Left renal pelvis (tissue), 4 donors: ENCODE measurements at regions not wholly inside any gene's neighbourhood (a gene's known extent, or its start where the extent isn't known, plus 50 kb on each side); places are given as distances from the start of the nearest gene placed in this dataset.

Experiments
- DNase-seq, 4 donors: peaks; one replicate each; pipeline ENCODE4 v3.0.0-alpha.2; 2013; ENCODE audit warnings: low read depth in 4 of 4, low spot score in 3 of 4

DNA sequence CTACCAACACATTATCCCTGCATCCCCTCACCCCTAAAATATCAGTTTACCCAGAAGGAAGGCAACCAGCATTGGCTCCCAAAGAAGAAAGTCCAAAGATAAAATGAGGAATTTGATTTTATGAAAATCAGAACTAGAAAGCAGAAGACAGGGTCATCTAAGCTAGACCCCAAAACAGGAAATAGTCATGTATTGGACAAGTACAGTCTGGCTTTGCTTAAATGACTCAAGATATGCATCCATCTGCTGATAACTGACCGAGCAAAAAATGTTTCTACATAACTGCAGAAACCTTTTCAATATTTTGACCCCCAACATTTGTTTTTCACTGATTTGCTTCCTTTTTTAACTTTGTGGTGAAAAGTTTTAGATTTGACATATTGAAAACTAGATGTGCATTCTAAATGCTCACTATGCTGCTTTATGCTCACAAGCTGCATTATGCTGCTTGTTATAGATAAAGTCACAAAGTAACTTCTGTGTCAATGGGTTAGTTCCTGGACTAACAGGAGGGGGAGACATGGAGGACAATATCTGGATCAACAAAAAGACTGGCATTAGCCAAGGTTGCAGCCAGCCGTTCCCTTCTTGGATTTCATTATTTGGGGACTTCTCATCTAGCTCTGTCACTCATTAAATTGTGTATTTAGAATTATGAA, 227.0 kb downstream of the INHBA start:
- no peak for DNase-seq

DNA sequence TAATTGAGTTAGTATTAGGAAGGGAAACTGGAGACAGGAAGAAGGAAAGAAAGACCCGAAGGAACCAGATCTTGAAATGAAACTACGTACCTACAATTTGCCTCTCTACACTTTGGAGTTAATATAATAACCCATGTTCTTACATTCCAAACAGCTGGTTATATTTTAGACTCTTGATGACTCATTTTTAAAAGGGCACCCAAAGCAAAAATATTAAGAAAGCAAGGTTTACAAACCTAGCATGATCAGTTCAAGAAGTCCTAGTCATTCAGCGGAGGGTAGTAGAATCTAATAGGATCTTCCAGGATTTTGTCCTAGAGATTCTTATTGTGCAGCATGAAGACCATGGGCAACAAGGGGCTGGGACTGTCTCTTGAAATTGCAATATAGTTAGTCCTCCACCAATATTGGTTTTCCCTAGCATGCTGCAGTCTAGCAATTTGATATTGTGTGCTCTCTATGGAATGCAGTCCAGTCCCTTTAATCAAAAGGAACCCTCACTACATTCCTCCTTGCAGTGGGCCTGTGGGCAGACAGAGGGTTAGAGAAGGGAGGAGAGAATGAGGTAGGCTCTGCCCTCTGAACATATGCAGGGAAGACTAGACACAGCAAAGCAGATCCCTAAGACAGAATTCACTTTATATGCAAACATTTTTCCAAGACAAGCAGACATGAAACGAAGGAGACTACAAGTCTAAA, 230.3 kb downstream of the INHBA start:
- no peak for DNase-seq

DNA sequence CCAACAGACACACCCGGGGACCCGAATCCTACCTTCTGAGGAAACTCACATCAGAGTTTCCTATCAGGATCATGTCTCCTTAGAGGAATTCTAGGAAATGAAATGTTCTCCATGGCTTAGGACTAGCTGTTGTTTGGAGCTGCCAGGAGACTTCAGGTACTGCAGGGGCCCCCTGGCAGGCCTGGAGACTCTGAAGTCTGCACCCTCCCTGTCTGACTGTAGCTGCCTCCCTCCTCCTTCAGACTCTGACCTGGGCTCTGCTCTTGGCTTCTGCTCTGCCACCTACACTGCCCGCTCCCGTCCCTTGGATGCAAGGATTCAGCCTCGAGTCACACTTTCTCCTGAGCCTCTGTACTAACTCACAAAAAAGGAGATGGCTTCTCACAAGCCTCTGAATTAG, 232.8 kb downstream of the INHBA start:
- no peak for DNase-seq

DNA sequence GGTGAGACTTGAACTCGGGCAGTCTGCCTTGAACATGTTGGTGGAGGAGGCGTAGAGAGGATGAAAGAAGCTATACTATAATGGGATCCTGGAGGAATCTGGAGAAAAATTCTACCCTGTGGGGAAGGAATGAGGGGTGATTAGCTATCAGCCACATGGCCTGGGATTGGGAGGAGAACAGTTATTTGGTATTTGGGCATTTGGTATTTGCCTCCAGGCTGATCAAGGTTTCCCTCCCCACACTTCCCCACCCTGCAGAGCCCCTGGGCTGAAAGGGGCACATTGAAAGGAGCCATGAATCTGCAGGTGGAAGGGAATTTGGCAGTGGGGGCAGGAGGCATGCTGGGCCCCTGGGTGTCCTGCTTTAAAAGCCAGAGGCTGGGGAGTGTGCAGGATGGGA, 235.3 kb downstream of the INHBA start:
- no peak for DNase-seq

DNA sequence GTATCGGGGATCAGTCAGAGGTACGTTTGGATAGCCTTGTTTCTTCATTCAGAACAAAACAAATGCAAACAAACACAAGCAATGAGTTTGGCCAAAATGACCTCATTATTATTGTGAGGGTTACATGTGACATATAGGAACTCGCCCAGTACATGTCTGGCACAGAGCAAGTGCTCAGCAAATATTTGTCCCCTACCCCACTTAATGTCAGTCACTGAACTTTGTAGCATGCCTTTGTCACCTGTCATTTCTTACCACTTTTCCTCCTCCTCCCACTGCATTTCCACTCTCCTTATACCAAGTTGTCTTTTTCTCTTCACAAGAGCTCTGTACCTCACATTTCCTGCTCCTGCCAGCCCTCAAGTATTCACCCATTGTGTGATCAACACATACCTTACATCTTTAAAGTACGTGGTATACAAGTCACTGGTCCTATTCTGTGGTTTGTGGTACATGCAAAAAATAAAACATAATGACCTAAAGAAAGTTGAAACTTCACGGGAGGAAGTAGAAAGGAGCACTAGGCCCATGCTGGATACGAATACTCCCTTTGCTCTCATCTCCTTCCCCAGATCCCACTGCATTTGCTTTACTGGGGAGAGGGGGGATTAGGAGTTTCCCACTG, 236.0 kb downstream of the INHBA start:
- no peak for DNase-seq

DNA sequence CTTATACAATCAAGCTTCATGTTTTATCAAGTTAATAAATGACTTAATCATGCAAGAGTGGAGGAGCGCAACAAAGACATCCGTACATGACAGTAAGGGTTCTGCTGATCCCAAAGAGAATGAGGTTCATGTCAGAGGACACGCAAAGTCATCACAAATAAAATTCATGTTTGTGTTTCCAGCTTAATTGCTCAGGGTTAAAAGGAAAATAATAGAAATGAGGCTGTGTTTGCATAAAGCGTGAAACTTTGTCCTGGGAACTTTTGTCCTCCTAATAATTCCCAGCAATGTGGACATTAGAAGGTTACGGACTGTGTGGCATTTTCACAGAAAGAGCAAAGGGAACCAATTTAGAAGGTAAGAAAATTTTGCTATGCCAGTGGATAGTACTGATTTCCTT, 237.3 kb downstream of the INHBA start:
- no peak for DNase-seq

DNA sequence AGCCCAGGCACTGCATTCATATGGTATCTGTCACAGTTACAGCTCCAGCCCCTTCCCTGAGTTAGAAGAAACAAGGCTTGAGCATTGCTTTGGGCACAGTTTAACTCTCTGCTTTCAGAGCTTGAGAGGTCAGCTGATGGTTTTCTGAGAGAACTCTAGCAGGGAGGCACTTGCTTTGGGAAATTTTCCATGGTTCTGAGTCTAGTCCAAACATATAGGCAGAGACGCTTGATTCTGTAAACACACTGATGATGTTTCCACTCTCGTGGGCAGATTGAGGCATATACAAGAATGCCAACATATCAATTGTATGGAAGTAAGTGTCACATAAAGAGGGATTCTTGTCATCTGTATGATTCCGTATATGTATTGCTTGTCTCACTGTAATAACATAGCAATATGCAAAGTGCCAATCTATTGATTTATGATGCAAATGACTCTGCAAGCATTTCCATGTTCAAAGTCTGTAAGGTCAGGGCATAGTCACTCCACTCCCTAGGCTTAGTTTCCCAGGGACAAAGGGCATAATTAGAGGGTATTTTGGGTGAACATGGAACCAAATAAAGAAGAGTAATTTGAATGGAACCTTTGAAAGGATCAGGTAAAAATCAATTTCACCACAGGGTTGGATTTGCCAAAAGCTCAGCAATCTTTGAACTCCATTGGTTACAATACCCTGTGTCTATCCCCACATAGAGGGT, 239.0 kb downstream of the INHBA start:
- DNase-seq, result no peak

DNA sequence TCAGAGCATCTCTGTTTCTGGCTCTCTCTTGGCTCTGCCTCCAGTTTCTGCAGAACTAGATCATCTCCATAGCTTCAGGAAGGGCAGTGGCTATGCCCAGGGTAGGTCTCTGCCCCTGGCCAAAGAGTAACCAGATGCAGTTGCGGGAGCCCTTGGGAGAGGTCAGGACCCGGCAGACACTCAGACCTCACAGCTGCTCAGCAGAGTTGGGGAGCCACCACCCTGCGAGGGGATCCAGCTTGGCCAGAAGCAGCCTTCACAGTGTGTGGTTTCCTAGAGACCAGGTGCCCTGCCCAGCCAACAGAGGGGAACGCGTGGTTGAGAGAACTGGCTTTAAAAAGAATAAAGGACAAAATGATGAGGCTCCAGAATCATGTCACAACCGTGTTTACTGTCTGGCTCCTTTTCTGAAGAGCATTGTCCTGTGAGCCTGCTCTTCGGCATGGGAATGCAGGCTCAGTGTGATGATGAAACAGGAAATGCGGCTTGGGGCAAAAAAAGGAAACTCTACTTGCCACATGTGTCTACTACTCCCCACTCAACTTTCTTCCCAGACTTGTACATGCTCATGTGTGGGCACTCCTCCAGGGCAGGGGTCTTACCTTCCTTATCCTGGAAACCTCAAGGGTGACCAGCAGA, 243.1 kb downstream of the INHBA start:
- no peak for DNase-seq

DNA sequence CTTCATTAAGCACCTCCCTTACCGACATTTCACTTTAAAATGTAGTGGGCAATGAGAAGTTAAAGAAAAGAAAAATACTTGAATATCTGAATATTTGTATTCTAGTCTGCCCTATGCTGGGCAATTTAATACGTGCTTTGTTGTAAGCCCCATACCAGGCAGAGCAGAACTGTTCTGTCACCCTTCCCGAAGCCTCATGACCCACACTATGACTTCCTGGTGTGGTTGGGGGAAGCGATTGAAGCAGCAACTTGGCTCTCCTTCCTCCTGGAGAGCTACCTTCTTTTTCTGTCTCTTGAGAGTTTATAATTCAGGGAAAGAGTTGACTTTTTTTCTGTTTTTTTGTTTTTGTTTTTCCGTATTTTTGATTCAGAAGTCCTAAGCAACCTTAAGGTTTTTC, 243.7 kb downstream of the INHBA start:
- no peak for DNase-seq

DNA sequence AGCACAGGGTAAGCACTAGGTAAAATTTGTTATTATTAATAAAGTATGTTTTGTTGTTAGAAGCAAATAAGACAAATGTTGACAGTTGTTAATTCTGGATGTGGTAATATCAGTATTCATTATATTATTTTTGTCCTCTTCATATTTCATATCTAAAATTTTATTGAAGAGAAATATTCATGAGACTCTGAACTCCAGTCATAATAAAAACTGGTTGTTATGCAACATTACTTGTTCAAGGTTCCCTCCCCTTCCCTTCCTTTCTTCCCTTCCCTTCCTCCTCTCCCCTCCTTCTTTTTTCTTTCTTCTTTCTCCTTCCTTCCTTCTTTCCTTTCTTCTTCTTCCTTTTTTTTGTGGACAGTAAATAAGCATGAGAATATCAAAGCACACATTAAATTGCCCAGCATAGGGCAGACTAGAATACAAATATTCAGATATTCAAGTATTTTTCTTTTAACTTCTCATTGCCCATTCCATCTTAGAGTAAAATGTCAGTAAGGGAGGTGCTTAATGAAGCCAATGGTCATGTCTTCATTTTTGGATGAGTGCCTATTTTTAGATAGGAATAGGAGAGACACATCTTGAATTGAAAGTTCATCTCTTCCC, 245.0 kb downstream of the INHBA start:
- DNase-seq, result no peak

DNA sequence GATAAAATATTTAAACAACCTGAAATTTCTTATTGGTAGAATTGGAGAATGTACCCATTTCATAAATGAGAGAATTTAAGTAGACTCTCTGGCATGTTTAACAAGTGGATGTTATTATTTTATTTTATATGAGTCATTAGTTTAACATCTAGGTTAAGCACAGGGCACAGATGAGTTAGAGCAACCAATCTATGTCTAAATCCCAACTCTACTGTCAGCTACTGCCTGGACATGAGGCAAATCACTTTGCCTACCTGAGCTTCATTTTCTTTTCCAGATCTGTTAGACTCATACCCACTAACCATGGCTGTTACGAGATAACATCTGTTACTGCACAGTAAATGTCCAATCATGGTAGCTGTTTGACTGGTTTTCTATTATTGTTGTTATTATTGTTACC, 251.1 kb downstream of the INHBA start:
- DNase-seq, result no peak

DNA sequence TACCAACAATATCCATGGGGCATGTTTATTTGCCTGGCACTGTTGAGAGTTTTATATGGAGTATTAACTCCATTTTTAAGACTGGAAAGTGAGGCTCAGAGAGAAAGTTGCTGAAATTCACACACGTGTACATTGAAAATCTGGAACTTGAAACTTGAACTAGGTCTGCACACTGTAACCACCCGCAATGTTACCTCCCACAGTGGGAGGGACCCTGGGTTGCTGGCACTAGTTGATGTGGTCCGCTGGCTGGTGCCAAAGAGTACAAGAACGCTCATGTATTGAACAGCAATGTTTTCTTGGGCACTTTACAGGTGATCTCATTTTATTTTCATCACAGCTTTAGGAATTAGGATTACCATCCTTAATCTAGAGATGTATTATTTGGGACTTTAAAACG, 253.2 kb downstream of the INHBA start:
- DNase-seq, result no peak

DNA sequence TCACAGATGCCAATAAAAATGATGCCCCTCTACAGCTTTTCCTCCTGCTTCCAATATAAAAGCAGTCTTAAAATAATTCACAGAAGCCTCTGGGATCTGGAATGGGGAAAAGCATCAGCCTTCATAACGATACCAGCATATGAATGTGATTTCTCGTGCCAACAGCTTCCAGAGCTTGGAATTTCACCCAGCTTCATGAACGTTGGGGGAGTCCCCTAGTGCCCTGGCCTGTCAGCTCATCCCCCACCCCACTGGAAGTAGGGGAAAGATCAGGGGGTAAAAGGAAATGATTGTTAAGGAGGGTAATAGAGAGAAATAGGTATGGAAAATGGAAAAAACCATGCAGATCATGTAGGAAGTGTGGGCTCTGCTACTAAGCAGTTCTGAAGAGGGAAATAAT, 253.6 kb downstream of the INHBA start:
- no peak for DNase-seq

DNA sequence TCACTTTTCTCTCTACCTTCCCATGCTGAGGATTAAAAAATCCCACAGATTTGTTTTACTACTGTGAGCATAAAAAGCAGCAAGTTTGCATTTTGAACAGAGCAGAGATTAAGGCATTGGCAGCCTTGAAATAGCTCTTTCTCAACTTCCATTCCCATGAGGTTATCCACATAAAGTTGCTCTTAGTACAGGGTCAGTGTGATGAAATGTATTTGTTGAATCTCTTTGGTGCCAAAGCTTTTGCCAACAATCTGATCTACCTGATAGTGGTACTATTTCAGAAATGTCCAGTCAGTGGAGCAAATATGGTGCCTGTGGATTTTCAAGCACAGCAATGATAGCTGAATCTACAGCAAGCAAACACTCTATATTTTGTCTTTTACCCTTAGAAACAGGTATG, 254.8 kb downstream of the INHBA start:
- DNase-seq, result no peak

DNA sequence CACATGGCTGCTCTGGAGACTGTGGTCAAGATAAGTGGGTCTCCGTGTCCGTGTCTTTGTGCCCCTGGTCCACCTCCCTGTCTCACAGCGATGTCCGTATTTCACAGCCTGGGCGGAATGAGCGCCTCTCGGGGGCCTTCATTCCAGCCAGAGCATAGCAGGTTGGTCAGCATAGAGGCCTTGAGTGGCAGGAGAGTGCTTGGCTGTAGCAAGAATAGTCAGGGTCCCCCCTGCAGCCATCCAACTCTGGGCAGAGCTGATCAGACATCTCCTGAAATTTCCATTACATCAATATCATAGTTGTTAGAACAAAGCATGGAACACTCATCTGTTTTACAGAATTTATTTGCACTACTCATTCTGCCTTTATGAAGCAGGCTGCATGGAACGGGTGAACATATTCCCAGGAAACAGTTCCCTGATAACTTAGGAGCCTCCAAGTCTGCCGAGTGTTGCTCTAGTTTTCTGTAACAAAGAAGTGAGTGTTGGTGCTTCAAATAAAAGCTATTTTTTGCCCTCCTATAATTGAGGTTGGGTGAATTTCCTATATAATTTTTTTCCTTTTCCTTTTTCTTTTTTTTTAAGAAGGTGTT, 255.3 kb downstream of the INHBA start:
- DNase-seq, result no peak

DNA sequence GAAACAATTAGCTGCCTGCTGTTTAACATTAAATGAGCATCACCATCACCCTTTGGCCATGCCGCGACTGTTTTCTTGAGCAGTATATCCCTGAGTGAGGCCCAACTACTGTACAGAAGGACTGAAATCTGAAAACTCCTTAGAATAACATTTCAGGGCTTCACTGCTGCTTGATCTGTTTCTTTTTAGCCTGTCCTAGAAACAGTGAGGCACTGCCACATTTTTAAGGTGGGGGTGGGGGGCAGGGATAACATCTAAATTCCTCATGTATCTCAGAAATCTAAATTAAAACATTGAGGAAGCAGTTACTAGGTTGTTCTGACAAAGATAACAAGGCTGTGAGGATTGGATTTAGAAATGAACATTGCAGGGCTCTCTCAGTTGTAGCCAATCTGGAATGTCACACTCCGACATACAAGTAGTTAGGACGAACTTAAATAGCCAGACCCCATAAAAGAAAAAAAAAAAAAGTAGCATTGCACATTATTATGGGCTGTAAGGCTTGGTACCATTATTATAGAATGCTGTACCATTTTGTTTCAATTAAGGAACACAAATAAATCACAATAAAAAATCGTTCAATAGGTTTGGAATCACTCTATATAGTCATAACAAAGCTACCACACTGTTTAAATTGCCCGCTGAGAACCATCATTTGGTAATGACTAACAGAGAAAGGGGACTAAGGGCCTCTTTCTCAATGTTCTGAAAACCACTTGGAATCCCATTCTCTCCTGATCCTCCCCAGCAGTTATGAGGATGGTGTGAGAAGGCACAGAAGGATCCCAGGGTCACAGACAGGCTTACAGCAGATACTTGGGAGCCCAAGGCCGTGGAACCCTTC, 256.1 kb downstream of the INHBA start:
- DNase-seq, result no peak

DNA sequence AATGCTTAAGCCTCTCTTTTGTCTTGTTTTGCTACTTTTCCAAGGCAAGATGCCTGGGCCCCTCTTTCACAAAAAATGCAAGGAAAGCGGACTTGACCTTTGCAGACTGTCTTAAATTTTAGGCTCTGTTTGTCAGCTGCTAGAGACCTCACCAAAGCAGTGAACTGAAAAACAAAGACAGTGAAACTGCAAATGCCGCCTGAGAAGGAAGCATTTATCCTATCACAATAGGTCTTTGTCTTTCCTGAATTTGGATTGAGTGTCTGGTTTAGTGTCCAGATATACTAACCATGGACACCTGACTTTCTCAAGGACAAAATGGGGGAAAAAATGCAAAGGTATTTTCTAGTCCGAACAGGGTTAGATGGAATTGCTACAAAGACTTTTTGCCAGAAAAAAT, 256.9 kb downstream of the INHBA start:
- DNase-seq, result no peak

DNA sequence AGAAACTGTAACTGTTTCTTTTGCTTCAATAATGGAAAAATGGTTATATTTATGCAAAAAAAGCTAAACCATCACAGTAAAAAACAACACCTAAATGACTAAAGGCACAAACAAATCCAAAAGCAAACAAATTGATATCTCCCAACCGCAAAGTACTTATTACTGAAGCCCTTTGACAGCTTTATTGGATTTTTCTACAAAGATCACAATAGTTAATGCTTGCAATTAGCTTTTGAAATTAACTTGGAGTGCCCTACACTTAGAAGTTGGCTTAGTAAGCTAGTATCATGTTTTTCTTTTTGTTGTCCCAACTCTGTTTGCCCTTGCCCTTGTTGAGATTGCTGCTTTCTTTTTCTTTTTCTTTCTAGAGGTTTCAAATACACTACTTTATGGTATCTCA, 257.5 kb downstream of the INHBA start:
- no peak for DNase-seq

DNA sequence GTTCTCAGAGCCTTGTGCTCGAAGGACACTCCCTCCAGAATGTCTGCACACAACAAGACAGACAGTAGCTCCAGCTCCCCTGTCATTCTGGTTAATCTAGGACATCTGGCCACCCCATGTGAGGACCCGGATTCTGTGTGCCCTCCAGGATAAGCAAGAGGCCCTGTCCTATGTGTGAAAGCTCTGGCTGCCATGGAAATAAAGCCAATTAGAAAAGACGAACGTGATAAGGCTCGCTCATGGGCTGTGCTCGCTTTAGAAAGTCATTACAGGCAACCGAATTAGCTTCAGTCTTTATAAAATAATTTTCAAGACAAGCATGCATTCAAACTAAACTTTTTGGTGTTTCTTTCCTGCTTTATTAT, 263.4 kb downstream of the INHBA start:
- DNase-seq, result no peak
